ENCODE measurements at regions not wholly inside any gene's neighbourhood (a gene's known extent, or its start where the extent isn't known, plus 50 kb on each side); places are given as distances from the start of the nearest gene placed in this dataset.

DNA sequence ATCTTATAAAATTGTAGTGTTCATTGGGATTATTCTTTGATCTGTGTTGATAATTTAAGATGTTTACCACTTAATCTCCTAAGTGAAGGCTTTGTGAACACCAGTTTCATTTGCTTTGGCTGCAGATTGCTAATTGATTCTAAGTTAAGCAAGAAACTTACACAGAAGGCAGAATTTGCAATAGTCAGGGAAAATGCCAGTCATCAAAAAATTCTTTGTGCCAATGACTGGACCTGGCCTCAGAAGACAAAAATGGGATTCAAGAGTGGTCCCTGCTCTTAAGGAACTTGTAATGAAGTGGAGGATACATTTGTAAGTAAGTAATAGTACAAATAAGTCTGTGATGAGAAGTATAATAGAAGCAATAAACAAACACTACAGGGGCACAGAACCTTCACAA, 63.3 kb upstream of the EXOC2 start (continued):
- TF ChIP-seq E4F1 (IDR thresholded peaks at IDR 0.05; ENCODE audit: borderline replicate concordance, partially characterized antibody) (no peak), CHD4 (IDR thresholded peaks at IDR 0.05) (no peak), KLF5 (IDR thresholded peaks at IDR 0.05; ENCODE audit: partially characterized antibody) (no peak), FOXM1 (IDR thresholded peaks at IDR 0.05; ENCODE audit: low read depth, low read length) (no peak), SMARCA5 (IDR thresholded peaks at IDR 0.05) (no peak), IKZF1 (conservative IDR thresholded peaks at IDR 0.05) (no peak), EGR1 (IDR thresholded peaks at IDR 0.05; ENCODE audit: borderline replicate concordance in 1 of 2, low read depth in 2 of 2, low read length in 2 of 2) (no peak), YY1 (IDR thresholded peaks at IDR 0.05; ENCODE audit: low read depth, low read length) (no peak), PBX3 (IDR thresholded peaks at IDR 0.05; ENCODE audit: insufficient replicate concordance, low read depth, low read length) (no peak), RUNX3 (IDR thresholded peaks at IDR 0.05; ENCODE audit: low read length) (no peak), ZNF687 (IDR thresholded peaks at IDR 0.05) (no peak), TCF12 (IDR thresholded peaks at IDR 0.05; ENCODE audit: low read depth, low read length) (no peak), IRF3 (IDR thresholded peaks at IDR 0.05) (no peak), MXI1 (IDR thresholded peaks at IDR 0.05; ENCODE audit: low read depth, low read length) (no peak)
- TF ChIP-seq, protein P1, sequence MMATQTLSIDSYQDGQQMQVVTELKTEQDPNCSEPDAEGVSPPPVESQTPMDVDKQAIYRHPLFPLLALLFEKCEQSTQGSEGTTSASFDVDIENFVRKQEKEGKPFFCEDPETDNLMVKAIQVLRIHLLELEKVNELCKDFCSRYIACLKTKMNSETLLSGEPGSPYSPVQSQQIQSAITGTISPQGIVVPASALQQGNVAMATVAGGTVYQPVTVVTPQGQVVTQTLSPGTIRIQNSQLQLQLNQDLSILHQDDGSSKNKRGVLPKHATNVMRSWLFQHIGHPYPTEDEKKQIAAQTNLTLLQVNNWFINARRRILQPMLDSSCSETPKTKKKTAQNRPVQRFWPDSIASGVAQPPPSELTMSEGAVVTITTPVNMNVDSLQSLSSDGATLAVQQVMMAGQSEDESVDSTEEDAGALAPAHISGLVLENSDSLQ (IDR thresholded peaks at IDR 0.05): no peak
- TF ChIP-seq, protein P2, sequence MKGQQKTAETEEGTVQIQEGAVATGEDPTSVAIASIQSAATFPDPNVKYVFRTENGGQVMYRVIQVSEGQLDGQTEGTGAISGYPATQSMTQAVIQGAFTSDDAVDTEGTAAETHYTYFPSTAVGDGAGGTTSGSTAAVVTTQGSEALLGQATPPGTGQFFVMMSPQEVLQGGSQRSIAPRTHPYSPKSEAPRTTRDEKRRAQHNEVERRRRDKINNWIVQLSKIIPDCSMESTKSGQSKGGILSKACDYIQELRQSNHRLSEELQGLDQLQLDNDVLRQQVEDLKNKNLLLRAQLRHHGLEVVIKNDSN (IDR thresholded peaks at IDR 0.05; ENCODE audit: borderline replicate concordance, extremely low read length, insufficient read depth, low read depth, low read length): no peak

Data from GM12878 (cell line).